DND-41 (cell line): ENCODE measurements at regions not wholly inside any gene's neighbourhood (a gene's known extent, or its start where the extent isn't known, plus 50 kb on each side); places are given as distances from the start of the nearest gene placed in this dataset.

Experiments
- ATAC-seq: fragments of 200-7000 bp; cut with Tn5 transposase; 3 replicates; pipeline ENCODE4 v1.9.1; 2021; ENCODE audit warnings: low read depth; ENCODE audit not compliant: insufficient read depth
- DNase-seq: peaks from one replicate; pipeline ENCODE4 v3.0.0-alpha.2; 2020
- H2AFZ ChIP-seq: 2 replicates; pipeline ENCODE4 v1.6.0; 2012; ENCODE audit warnings: low read depth, low read length
- H3K27ac ChIP-seq: 2 replicates; pipeline ENCODE4 v1.5.1; 2012; ENCODE audit warnings: low read length, inconsistent platforms
- H3K27me3 ChIP-seq: fragments of 200-600 bp; sonication (generic); 2 replicates; pipeline ENCODE4 v1.6.0; 2012; ENCODE audit warnings: low read length, mild to moderate bottlenecking, inconsistent platforms; ENCODE audit not compliant: insufficient read depth, poor library complexity
- H3K36me3 ChIP-seq: 2 replicates; pipeline ENCODE4 v1.5.1; 2012; ENCODE audit warnings: low read length, inconsistent platforms; ENCODE audit not compliant: insufficient read depth
- H3K4me1 ChIP-seq: 2 replicates; pipeline ENCODE4 v1.5.1; 2012; ENCODE audit warnings: mild to moderate bottlenecking, low read length; ENCODE audit not compliant: insufficient read depth
- H3K4me2 ChIP-seq: 2 replicates; pipeline ENCODE4 v1.6.0; 2012; ENCODE audit warnings: mild to moderate bottlenecking, moderate library complexity, low read length, inconsistent platforms; ENCODE audit not compliant: insufficient read depth
- H3K4me3 ChIP-seq, 2 experiments: fragments of 200-600 bp in 1 of 2; shearing (Covaris generic) in 1 of 2; 2 replicates each; pipeline ENCODE4 v1.5.1; 2012 to 2016; ENCODE audit warnings: inconsistent platforms in 2 of 2, low read length in 2 of 2, mild to moderate bottlenecking in 2 of 2, low read depth in 1 of 2, moderate library complexity in 1 of 2
- H3K79me2 ChIP-seq: 2 replicates; pipeline ENCODE4 v1.6.0; 2012; ENCODE audit warnings: low read length, inconsistent platforms; ENCODE audit not compliant: insufficient read depth
- H3K9ac ChIP-seq: 2 replicates; pipeline ENCODE4 v1.6.0; 2012; ENCODE audit warnings: low read depth, mild to moderate bottlenecking, inconsistent platforms, low read length, moderate library complexity
- H3K9me3 ChIP-seq: 2 replicates; pipeline ENCODE4 v1.5.1; 2012; ENCODE audit warnings: low read length, moderate library complexity, mild to moderate bottlenecking, inconsistent platforms; ENCODE audit not compliant: insufficient read depth, severe bottlenecking
- H4K20me1 ChIP-seq: 2 replicates; pipeline ENCODE4 v1.6.0; 2012; ENCODE audit warnings: low read length; ENCODE audit not compliant: insufficient read depth
- EZH2 ChIP-seq: IDR thresholded peaks from 3 replicates; pipeline ENCODE4 v1.6.1; 2012; ENCODE audit warnings: borderline replicate concordance, low read depth, mild to moderate bottlenecking, moderate library complexity, low read length, inconsistent platforms; ENCODE audit not compliant: severe bottlenecking
- TF ChIP-seq, protein P1 (sequence below): IDR thresholded peaks from 2 replicates; pipeline ENCODE4 v1.5.1; 2012; ENCODE audit warnings: borderline replicate concordance, low read length, moderate library complexity, mild to moderate bottlenecking; ENCODE audit not compliant: poor library complexity, severe bottlenecking; ENCODE audit errors: extremely low read depth

DNA sequence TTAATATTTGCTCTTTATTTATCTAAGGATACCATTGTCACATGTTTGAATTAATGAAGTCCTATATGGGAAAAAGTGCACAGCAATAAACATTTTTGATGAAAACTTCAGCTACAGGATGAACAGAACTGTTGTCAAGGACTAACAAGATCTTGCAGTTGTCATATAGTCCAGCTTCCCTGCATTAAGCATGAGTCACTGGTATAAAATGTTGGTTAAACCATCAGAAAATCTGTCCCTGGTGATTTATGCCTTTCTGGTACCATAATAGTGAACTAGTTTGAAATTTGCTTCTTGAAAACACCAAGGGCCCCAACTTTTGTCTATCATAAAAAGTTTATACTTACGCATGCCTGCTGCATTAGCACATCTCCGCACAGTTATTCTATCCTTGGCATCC is 60.4 kb upstream of the RSPO3 start:
- Histone ChIP-seq H2AFZ (no peak overlapping the region), H3K27ac (no peak overlapping the region), H3K4me2 (no peak overlapping the region), H3K79me2 (no peaks in the 10 kb centered on the region), H3K9ac (no peak overlapping the region), H3K4me3 (no peak overlapping the region), H3K9me3 (no peaks in the 10 kb centered on the region), H3K4me1 (no peaks in the 10 kb centered on the region), H3K27me3 (no peaks in the 10 kb centered on the region), H4K20me1 (no peaks in the 10 kb centered on the region), H3K36me3 (no peaks in the 10 kb centered on the region)
- TF ChIP-seq EZH2, result no peak
- TF ChIP-seq, protein P1, sequence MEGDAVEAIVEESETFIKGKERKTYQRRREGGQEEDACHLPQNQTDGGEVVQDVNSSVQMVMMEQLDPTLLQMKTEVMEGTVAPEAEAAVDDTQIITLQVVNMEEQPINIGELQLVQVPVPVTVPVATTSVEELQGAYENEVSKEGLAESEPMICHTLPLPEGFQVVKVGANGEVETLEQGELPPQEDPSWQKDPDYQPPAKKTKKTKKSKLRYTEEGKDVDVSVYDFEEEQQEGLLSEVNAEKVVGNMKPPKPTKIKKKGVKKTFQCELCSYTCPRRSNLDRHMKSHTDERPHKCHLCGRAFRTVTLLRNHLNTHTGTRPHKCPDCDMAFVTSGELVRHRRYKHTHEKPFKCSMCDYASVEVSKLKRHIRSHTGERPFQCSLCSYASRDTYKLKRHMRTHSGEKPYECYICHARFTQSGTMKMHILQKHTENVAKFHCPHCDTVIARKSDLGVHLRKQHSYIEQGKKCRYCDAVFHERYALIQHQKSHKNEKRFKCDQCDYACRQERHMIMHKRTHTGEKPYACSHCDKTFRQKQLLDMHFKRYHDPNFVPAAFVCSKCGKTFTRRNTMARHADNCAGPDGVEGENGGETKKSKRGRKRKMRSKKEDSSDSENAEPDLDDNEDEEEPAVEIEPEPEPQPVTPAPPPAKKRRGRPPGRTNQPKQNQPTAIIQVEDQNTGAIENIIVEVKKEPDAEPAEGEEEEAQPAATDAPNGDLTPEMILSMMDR, result no peak
- DNase-seq (no peak), ATAC-seq (no peak)

DNA sequence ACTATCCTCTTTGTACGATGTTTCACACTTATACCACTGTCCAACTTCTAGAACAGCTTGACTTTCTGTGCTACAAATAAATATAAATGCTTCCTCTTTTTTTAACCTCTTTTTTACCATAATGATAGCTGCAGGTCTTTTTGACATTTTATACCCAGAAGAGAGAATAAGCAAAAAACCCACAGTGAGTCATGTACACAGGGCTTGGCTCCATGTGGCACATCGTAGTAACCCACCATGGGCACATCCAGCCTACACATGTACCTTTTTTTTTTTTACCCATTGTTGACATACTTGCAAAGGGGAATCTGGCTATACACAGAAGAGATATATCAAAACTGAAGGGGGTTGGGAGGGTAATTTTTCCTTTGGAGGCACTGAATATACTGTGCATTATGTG is 59.5 kb upstream of the RSPO3 start:
- no peak overlapping the region for H3K4me3 ChIP-seq
- H3K36me3 ChIP-seq, result no peaks in the 10 kb centered on the region
- no peak overlapping the region for H3K4me2 ChIP-seq
- no peak overlapping the region for H2AFZ ChIP-seq
- DNase-seq, result no peak
- H3K4me1 ChIP-seq, result no peaks in the 10 kb centered on the region
- no peaks in the 10 kb centered on the region for H3K79me2 ChIP-seq
- H3K27ac ChIP-seq, result no peak overlapping the region
- no peaks in the 10 kb centered on the region for H3K27me3 ChIP-seq
- no peaks in the 10 kb centered on the region for H4K20me1 ChIP-seq
- TF ChIP-seq, protein P1, result no peak
- no peak for TF ChIP-seq EZH2
- no peaks in the 10 kb centered on the region for H3K9me3 ChIP-seq
- no peak for ATAC-seq
- no peak overlapping the region for H3K9ac ChIP-seq
